Right hindlimb (tissue), 1 donor: ENCODE measurements at regions not wholly inside any gene's neighbourhood (a gene's known extent, or its start where the extent isn't known, plus 50 kb on each side); places are given as distances from the start of the nearest gene placed in this dataset.
A peak's percentile ranks its signal among the peaks of the same experiment; 100 is the strongest.
"Not testable (repeated sequence)": the region's sequence is repeated elsewhere in the genome, so short reads cannot be mapped to it uniquely, and the experiment has no call there.

Experiments
- DNase-seq: peaks from one replicate; pipeline ENCODE4 v3.0.0-alpha.2; 2018

GRCh38 chr15:75100679-75101078 lies 77.3 kb downstream of the PPCDC start:
- DNase-seq, result no peak

- DNase-seq, result peak; percentile 73
Observed at GRCh38 chr15:75104804-75105557, 81.6 kb downstream of the PPCDC start.

- no peak for DNase-seq
Observed at GRCh38 chr15:75107516-75107907, 84.1 kb downstream of the PPCDC start.

- peak; percentile 34 for DNase-seq
Observed at GRCh38 chr15:75107908-75108838, 84.8 kb downstream of the PPCDC start.

- DNase-seq, result peak; percentile 25
Observed at GRCh38 chr15:75109021-75109735, 85.8 kb downstream of the PPCDC start.

GRCh38 chr15:75109736-75110130 lies 86.3 kb downstream of the PPCDC start:
- no peak for DNase-seq

- no peak for DNase-seq
Observed at GRCh38 chr15:75112278-75112847, 89.0 kb downstream of the PPCDC start.

- no peak for DNase-seq
Observed at GRCh38 chr15:75112848-75113492, 88.7 kb upstream of the C15orf39 start.

- no peak for DNase-seq
Observed at GRCh38 chr15:75114327-75114726, 87.4 kb upstream of the C15orf39 start.

- no peak for DNase-seq
Observed at GRCh38 chr15:75114796-75115195, 86.9 kb upstream of the C15orf39 start.

GRCh38 chr15:75115411-75115913 lies 86.2 kb upstream of the C15orf39 start:
- DNase-seq, result not testable (repeated sequence)

- DNase-seq, result not testable (repeated sequence)
Observed at GRCh38 chr15:75116143-75116542, 85.5 kb upstream of the C15orf39 start.

- no peak for DNase-seq
Observed at GRCh38 chr15:75117993-75118392, 83.7 kb upstream of the C15orf39 start.

GRCh38 chr15:75119312-75119711 lies 82.4 kb upstream of the C15orf39 start:
- DNase-seq, result not testable (repeated sequence)

- no peak for DNase-seq
Observed at GRCh38 chr15:75121491-75121890, 80.2 kb upstream of the C15orf39 start.

- DNase-seq, result no peak
Observed at GRCh38 chr15:75123395-75123794, 78.3 kb upstream of the C15orf39 start.

- DNase-seq, result not testable (repeated sequence)
Observed at GRCh38 chr15:75124278-75124677, 77.4 kb upstream of the C15orf39 start.

- DNase-seq, result no peak
Observed at GRCh38 chr15:75125935-75126334, 75.7 kb upstream of the C15orf39 start.

GRCh38 chr15:75126864-75127580 lies 74.7 kb upstream of the C15orf39 start:
- no peak for DNase-seq

- DNase-seq, result no peak
Observed at GRCh38 chr15:75129788-75130187, 71.9 kb upstream of the C15orf39 start.

GRCh38 chr15:75131269-75131643 lies 70.4 kb upstream of the C15orf39 start:
- no peak for DNase-seq
